H9 (cell line): ENCODE measurements at regions not wholly inside any gene's neighbourhood (a gene's known extent, or its start where the extent isn't known, plus 50 kb on each side); places are given as distances from the start of the nearest gene placed in this dataset.

Source experiments
- DNase-seq: peaks from one replicate; pipeline ENCODE4 v3.0.0-alpha.2; 2017
- H2AFZ ChIP-seq: one replicate; pipeline ENCODE4 v1.6.1; 2013; ENCODE audit warnings: mild to moderate bottlenecking, low read length, control low read depth, moderate library complexity
- H2AK5ac ChIP-seq: 2 replicates; pipeline ENCODE4 v1.6.1; 2013; ENCODE audit warnings: low read length, control low read depth, mixed read lengths; ENCODE audit not compliant: insufficient read length
- H2BK120ac ChIP-seq: one replicate; pipeline ENCODE4 v1.6.1; 2013; ENCODE audit warnings: low read depth, mild to moderate bottlenecking, low read length, control low read depth, inconsistent platforms; ENCODE audit not compliant: poor library complexity, severe bottlenecking
- H2BK12ac ChIP-seq: 2 replicates; pipeline ENCODE4 v1.6.1; 2013; ENCODE audit warnings: low read length, control low read depth, mixed read lengths, low read depth; ENCODE audit not compliant: insufficient read length
- H2BK15ac ChIP-seq: 2 replicates; pipeline ENCODE4 v1.6.1; 2013; ENCODE audit warnings: low read depth, low read length, control low read depth
- H2BK20ac ChIP-seq: one replicate; pipeline ENCODE4 v1.6.1; 2013; ENCODE audit warnings: low read depth, mild to moderate bottlenecking, low read length, control low read depth, inconsistent platforms; ENCODE audit not compliant: poor library complexity, severe bottlenecking
- H2BK5ac ChIP-seq: 2 replicates; pipeline ENCODE4 v1.6.1; 2013; ENCODE audit warnings: low read length, control low read depth, mixed read lengths; ENCODE audit not compliant: insufficient read length
- H3K14ac ChIP-seq: 2 replicates; pipeline ENCODE4 v1.6.1; 2013; ENCODE audit warnings: low read length, control low read depth; ENCODE audit not compliant: insufficient read depth
- H3K18ac ChIP-seq: 2 replicates; pipeline ENCODE4 v1.6.1; 2013; ENCODE audit warnings: low read depth, mild to moderate bottlenecking, mixed read lengths, low read length, control low read depth; ENCODE audit not compliant: insufficient read length
- H3K23ac ChIP-seq: 2 replicates; pipeline ENCODE4 v1.6.1; 2013; ENCODE audit warnings: low read length, control low read depth, mixed read lengths, low read depth; ENCODE audit not compliant: insufficient read length
- H3K23me2 ChIP-seq: 2 replicates; pipeline ENCODE4 v1.6.1; 2013; ENCODE audit warnings: low read depth, mild to moderate bottlenecking, mixed read lengths, low read length, control low read depth; ENCODE audit not compliant: insufficient read length, poor library complexity, severe bottlenecking
- H3K27ac ChIP-seq: 2 replicates; pipeline ENCODE4 v1.5.1; 2013; ENCODE audit warnings: low read length, control low read depth, mixed read lengths, low read depth; ENCODE audit not compliant: insufficient read length
- H3K27me3 ChIP-seq: 2 replicates; pipeline ENCODE4 v1.6.1; 2013; ENCODE audit warnings: low read length, control low read depth, inconsistent platforms; ENCODE audit not compliant: insufficient read depth
- H3K4ac ChIP-seq: 2 replicates; pipeline ENCODE4 v1.6.1; 2013; ENCODE audit warnings: low read depth, mild to moderate bottlenecking, control low read depth, inconsistent platforms, low read length, moderate library complexity
- H3K4me1 ChIP-seq: 2 replicates; pipeline ENCODE4 v1.6.1; 2013; ENCODE audit warnings: low read length, control low read depth, inconsistent platforms; ENCODE audit not compliant: insufficient read depth
- H3K4me2 ChIP-seq: 2 replicates; pipeline ENCODE4 v1.6.1; 2013; ENCODE audit warnings: low read length, control low read depth, mixed read lengths; ENCODE audit not compliant: insufficient read length, insufficient read depth
- H3K56ac ChIP-seq: 2 replicates; pipeline ENCODE4 v1.6.1; 2013; ENCODE audit warnings: low read depth, mild to moderate bottlenecking, mixed read lengths, low read length, control low read depth; ENCODE audit not compliant: insufficient read length
- H3K79me1 ChIP-seq: 2 replicates; pipeline ENCODE4 v1.6.1; 2013; ENCODE audit warnings: low read depth, mild to moderate bottlenecking, moderate library complexity, low read length, control low read depth, inconsistent platforms; ENCODE audit not compliant: insufficient read depth, poor library complexity, severe bottlenecking
- H3K79me2 ChIP-seq: 2 replicates; pipeline ENCODE4 v1.6.1; 2013; ENCODE audit warnings: low read length, control low read depth, inconsistent platforms; ENCODE audit not compliant: insufficient read depth
- H3K9ac ChIP-seq: 2 replicates; pipeline ENCODE4 v1.6.1; 2013; ENCODE audit warnings: low read length, control low read depth, mixed read lengths; ENCODE audit not compliant: insufficient read length; ENCODE audit errors: extremely low read depth
- H3K9me3 ChIP-seq: one replicate; pipeline ENCODE4 v1.6.1; 2013; ENCODE audit warnings: low read depth, low read length, inconsistent platforms; ENCODE audit not compliant: control insufficient read depth
- H3T11ph ChIP-seq: one replicate; pipeline ENCODE4 v1.6.1; 2013; ENCODE audit warnings: mild to moderate bottlenecking, low read length, control low read depth, inconsistent platforms
- H4K20me1 ChIP-seq: one replicate; pipeline ENCODE4 v1.6.1; 2013; ENCODE audit not compliant: control insufficient read depth, insufficient read length, insufficient read depth
- H4K5ac ChIP-seq: 2 replicates; pipeline ENCODE4 v1.6.1; 2013; ENCODE audit warnings: low read depth, mild to moderate bottlenecking, mixed read lengths, low read length, control low read depth; ENCODE audit not compliant: insufficient read length
- H4K8ac ChIP-seq: replicated peaks from 2 replicates; pipeline ENCODE4 v1.6.1; 2013; ENCODE audit warnings: low read length, control low read depth, mixed read lengths, low read depth; ENCODE audit not compliant: insufficient read length
- H4K91ac ChIP-seq: 2 replicates; pipeline ENCODE4 v1.6.1; 2013; ENCODE audit warnings: low read depth, mild to moderate bottlenecking, moderate library complexity, mixed read lengths, low read length, control low read depth; ENCODE audit not compliant: insufficient read length
- H3K27ac Mint-ChIP-seq, 3 experiments: 2 replicates in 2 of 3; 3 replicates in 1 of 3; pipeline ENCODE4 v1.8.0; 2020 to 2021; ENCODE audit warnings: mixed read lengths in 3 of 3, mild to moderate bottlenecking in 1 of 3, moderate library complexity in 1 of 3
- H3K27me3 Mint-ChIP-seq: 2 replicates; pipeline ENCODE4 v1.8.0; 2021; ENCODE audit warnings: low read depth, mild to moderate bottlenecking, moderate library complexity, mixed read lengths
- H3K36me3 Mint-ChIP-seq, 3 experiments: 2 replicates in 2 of 3; 3 replicates in 1 of 3; pipeline ENCODE4 v1.8.0; 2020 to 2021; ENCODE audit warnings: low read depth in 3 of 3, mixed read lengths in 3 of 3; ENCODE audit not compliant: insufficient read depth in 1 of 3
- H3K4me1 Mint-ChIP-seq, 2 experiments: 2 replicates each; pipeline ENCODE4 v1.8.0; 2020; ENCODE audit warnings: mixed read lengths in 2 of 2
- H3K4me3 Mint-ChIP-seq, 2 experiments: 2 replicates in 1 of 2; 3 replicates in 1 of 2; pipeline ENCODE4 v1.8.0; 2020 to 2021; ENCODE audit warnings: mild to moderate bottlenecking in 2 of 2, mixed read lengths in 2 of 2, moderate library complexity in 1 of 2
- H3K9me3 Mint-ChIP-seq, 2 experiments: 2 replicates in 1 of 2; 3 replicates in 1 of 2; pipeline ENCODE4 v1.8.0; 2020; ENCODE audit warnings: mild to moderate bottlenecking in 2 of 2, mixed read lengths in 2 of 2, moderate library complexity in 1 of 2
- TF ChIP-seq, protein P1 (sequence below): fragments of 200-600 bp; sonication (generic); conservative IDR thresholded peaks from 3 replicates; pipeline ENCODE4 v1.8.0; 2021; ENCODE audit warnings: antibody characterized with exemption, mild to moderate bottlenecking

DNA sequence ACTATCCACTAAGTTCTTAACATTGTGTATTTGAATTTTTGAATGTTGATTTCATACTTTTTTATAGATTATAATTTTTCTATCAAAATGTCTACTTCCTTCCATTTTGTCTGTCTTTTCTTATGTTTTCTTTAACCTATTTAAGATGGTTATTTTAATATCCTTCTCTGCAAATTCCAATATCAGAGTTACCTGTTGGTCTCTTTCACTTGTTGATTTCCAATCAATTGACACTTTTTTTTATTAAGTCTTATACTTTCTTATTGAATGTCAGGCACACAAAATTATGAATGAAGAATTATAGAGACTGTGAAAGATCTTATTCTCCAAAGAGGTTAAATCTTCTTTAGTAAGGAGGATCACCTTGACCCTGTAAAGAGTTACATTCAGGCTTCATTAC, 448.3 kb upstream of the NRG3 start:
- Histone ChIP-seq H4K20me1 (no peaks in the 10 kb centered on the region), H2AK5ac (no peak overlapping the region), H4K91ac (no peak overlapping the region), H3K23ac (no peak overlapping the region), H3K4ac (no peak overlapping the region), H2BK20ac (no peak overlapping the region), H3K27me3 (no peaks in the 10 kb centered on the region), H3K9ac (no peak overlapping the region), H3K18ac (no peak overlapping the region), H3K27ac (no peak overlapping the region), H4K8ac (no peak overlapping the region), H3K14ac (no peak overlapping the region), H3K9me3 (no peaks in the 10 kb centered on the region), H4K5ac (no peak overlapping the region), H2BK12ac (no peak overlapping the region), H3K4me2 (no peak overlapping the region), H3T11ph (no peak overlapping the region), H3K23me2 (no peaks in the 10 kb centered on the region), H3K56ac (no peak overlapping the region), H2AFZ (no peak overlapping the region), H2BK120ac (no peak overlapping the region), H2BK5ac (no peak overlapping the region), H3K79me1 (no peaks in the 10 kb centered on the region), H3K4me1 (no peaks in the 10 kb centered on the region), H3K79me2 (no peaks in the 10 kb centered on the region), H2BK15ac (no peak overlapping the region)
- Mint-ChIP-seq H3K27ac (no peak overlapping the region), H3K27me3 (no peaks in the 10 kb centered on the region), H3K36me3 (peaks cover 0 to 4% (median 0%) of the 10 kb centered on the region in 3 experiments; a peak in 4 of 7 replicates), H3K4me1 (peaks cover 2 to 3% of the 10 kb centered on the region in 2 experiments; a peak in 2 of 4 replicates), H3K4me3 (no peak overlapping the region), H3K9me3 (peaks cover 5% of the 10 kb centered on the region in 2 experiments)
- DNase-seq = no peak
- TF ChIP-seq, protein P1, sequence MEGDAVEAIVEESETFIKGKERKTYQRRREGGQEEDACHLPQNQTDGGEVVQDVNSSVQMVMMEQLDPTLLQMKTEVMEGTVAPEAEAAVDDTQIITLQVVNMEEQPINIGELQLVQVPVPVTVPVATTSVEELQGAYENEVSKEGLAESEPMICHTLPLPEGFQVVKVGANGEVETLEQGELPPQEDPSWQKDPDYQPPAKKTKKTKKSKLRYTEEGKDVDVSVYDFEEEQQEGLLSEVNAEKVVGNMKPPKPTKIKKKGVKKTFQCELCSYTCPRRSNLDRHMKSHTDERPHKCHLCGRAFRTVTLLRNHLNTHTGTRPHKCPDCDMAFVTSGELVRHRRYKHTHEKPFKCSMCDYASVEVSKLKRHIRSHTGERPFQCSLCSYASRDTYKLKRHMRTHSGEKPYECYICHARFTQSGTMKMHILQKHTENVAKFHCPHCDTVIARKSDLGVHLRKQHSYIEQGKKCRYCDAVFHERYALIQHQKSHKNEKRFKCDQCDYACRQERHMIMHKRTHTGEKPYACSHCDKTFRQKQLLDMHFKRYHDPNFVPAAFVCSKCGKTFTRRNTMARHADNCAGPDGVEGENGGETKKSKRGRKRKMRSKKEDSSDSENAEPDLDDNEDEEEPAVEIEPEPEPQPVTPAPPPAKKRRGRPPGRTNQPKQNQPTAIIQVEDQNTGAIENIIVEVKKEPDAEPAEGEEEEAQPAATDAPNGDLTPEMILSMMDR = no peak
